SIG-M5 (cell line): ENCODE measurements at regions not wholly inside any gene's neighbourhood (a gene's known extent, or its start where the extent isn't known, plus 50 kb on each side); places are given as distances from the start of the nearest gene placed in this dataset.

Experiments
- DNase-seq: peaks from one replicate; lab custom pipeline; 2025; lab: John Stamatoyannopoulos, UW

DNA sequence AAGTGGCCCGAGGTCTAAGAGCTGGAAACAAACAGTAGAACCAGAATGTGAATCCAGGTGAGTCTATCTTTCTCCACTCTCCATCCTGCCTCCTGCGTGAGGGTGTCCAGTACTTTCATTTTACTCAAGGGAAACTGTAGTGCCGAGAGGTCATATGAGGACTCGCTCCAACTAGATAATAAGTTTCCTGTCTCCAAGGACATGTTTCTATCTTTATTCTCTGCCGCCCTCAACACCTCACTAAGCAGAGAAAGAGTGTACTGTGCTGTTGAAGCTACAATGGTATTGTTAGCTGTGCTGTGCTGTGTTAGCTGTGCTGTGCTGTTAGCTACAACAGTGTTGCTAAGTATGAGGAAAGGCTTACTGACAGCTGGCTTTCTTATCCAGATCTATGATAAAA, 137.9 kb upstream of the COL8A1 start:
- no peak for DNase-seq

DNA sequence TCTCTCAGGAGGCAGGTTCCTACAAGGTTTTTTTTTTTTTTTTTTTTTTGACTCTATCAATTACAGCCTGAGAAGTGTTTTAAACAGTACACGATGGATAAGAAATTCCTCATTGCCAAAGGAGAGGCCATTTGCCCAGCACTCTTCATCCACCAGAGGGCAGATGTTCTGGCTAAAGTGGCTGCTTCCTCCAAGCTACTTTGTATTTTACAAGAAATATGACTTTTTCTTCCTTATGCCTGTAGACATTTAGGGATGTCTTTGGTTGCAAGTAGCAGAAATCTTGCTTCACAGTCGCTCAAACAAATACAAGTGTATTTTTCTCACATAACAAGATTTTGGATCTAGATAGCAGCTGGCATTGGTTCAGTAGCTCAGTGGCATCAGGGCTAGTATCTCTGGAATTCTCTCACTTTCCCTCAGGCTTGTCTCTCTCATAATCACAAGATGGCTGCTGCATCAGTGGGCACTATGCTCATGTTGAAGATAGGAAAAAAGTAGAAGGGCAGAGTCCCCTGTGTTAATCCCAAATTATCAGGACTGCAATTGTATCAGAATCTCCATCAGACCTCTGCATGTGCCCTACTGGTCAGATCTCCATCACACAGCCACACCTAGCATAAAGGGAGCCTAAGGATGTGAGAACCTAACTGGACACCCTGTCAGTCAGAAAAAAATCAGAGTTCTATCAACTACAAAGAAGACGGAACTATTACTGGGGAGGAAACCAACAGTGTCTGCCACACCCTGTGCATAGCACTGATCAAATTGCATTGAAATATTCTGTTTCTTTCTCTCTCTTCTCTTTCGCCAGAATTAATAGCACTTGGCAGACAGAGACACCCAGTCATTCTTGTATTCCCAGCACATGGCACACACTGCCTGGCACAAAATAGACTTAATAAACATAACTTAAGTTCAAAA, 138.9 kb upstream of the COL8A1 start:
- no peak for DNase-seq

DNA sequence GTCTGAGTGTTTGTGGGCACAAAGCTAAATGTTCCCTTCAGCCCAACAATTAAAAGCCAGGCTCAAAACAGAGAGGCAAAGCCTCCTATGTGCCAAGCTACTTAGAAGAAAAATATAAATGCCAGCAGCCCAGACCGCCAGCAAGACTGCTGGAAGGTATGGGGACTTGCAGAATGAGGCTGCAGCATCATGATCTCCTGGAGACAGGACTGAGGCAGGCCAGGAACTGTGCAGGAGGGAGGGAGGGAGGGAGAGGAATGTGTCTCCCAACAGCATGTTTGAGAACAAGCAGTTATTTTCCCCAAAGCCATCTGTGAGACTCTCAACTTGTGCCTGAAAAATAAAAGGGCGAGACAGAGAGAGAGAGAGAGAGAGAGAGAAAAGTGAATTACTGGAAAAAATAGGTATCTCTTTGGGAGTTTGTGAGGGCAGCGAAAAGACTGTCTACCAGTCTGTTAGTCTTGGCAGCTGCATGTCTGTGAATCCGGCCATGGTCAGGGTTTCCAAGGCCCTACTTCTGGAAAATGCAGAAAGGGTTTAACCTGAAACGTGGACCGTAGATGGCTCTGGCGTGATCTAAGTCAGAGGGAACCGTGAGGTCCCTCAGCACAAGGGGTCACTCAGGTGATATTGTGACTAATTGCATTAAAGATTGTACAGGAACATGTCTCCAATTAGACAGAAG, 139.7 kb upstream of the COL8A1 start:
- no peak for DNase-seq

DNA sequence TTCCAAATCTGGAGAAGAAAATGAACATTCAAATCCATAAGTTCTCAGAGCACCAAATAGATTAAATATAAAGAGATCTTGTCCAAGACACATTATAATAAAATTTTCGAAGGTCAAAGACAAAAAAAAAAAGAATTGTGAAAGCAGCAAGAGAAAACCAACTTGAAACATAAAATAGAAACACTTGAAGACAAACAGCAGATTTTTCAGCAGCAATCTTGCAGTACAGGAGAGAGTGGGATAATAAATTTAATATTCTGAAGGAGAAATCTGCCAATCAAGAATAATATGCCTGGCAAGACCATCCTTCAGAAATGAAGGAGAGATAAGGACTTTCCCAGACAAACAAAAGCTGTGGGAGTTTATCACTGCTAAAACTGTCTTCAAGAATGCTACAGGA, 150.5 kb upstream of the COL8A1 start:
- no peak for DNase-seq

DNA sequence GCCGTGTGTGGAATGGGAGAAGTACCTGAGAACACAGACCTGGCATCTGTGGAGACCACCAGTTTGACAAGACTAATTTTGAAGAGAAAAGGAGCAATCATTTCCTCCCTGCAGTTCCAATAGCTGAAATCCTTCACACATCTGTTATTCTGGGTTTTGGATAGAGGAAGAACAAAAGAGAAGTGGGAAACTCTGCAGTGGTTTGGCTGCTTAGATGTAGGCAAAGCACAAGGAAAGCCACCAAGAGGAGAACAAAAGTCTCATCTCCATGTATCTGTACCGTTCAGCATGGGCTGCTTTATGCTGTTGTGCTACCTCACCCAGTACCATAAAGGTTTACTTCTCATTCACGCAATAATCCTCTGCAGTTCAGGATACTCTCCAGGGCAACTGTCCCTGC, 153.1 kb upstream of the COL8A1 start:
- DNase-seq: no peak

DNA sequence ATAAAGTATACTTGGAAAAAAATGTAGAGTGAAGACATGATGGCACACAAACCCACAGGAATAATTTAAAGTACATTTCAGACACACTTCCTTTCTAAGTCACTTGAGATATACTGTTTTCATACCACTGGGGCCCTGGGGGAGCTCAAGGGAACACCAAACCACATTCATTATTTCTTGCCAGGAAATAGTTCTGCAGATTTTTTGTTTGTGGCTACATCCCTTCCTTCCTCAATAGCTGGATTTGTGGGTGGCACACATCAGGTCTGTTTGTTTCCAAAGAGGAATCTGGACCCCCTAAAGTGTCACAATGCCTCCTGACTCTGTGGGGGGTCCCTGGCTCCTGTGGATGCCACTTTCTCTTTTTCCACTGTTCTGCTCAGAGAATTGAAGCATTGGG, 153.5 kb upstream of the COL8A1 start:
- no peak for DNase-seq

DNA sequence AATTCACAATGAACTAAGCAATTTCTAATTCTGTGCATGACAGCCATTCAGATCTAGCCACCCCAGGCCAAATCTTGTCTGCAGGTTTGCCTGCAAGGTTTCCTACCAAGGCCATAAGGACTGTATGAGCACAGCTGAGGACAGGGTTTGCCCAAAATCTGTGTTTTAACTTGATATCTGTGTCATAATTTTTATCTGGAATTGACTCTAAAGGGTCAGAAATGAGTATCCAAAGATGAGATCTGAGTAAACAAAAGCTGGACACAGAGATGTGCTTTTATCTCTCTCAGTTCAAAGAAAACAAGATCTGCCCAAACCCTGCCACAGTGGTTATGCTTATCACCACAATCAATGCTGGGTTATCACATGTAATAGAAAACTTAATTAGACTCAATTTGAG, 154.6 kb upstream of the COL8A1 start:
- no peak for DNase-seq

DNA sequence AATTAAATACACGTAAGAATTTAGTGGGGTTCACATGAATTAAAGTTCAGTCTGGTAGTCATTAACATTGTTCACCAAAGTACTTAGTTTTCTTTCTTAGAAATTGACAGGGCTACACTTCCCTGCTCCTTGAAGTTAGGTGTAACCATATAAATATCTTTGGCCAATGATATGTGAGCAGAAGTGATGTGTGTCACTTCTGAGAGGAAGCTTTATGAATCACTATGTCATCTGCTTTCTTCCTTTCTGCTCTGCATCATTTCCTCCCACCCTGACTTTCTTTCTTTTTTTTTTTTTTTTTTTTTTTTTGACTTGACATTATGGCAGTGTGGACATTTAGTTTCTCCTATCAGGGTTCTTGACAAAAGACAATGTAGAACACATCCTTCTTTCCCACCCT, 156.2 kb upstream of the COL8A1 start:
- no peak for DNase-seq

DNA sequence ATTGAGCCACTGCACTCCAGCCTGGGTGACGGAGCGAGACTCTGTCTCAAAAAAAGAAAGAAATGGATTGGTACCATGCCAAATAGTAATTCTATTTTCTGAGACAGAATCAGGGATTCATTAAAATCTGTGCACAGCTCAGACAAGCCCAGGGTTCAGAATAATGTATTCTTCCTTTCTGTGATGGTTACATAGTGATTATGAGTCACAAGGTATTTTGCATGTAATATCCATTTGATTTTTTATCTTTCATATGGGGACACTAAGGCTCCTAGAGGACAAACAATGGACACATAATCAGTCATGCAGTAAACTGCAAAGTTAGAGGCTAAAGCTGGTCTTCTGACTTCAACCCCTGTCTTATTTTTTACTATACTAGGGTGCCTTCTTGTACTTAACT, 156.8 kb upstream of the COL8A1 start:
- DNase-seq: no peak

DNA sequence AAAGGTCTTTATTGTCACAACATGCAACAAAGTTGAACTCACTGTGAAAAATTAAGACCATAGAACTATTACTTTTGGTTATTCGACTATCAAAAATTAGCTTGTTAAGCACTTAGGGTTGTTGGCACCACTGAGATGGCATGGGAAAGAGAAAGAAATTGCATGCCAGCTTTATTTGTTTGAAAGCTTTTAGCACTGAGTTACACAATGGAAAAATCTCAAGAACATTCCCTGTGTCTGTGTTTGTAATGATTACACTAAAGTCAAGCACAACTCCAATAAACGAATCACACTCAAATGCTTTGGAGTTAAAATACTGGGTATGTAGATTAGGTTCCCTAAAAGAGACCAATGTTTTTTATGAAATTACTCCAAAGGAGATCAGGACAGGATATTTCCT, 158.6 kb upstream of the COL8A1 start:
- DNase-seq: no peak

DNA sequence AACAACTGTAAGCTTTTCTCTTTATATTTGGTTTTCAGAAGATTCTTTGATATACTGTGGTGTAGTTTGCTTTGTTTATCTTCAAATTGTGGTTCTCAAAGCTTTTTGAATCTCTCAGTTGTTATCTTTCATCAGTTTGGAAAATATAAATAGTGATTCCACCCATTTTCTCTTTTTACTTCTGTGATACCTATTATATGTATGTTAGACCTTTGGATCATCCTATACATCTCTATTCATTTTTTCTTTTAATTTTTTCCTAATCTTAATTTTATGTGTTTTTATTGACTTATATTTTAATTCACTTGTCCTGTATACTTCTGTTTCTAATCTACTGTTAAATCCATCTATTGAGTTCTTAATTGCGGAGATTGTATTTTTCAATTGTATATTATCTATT, 160.7 kb upstream of the COL8A1 start:
- DNase-seq: no peak

DNA sequence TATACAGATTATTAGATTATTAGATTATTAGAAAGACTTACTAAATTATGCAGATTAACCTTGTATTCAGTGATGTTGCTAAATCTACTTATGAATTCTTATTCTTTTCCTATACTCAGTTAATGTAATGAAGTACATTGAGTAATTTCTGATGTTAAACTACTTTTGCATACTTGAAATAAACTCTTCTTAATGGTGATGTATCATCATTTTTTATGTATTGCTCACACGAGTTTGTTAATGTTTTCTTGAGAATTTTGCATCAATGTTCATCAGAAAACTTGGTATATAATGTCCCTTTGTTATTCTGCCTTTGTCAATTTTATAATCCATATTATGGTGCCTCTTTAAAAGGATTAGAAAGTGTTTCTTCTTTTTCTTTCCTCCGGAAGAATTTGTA, 163.2 kb upstream of the COL8A1 start:
- DNase-seq: no peak

DNA sequence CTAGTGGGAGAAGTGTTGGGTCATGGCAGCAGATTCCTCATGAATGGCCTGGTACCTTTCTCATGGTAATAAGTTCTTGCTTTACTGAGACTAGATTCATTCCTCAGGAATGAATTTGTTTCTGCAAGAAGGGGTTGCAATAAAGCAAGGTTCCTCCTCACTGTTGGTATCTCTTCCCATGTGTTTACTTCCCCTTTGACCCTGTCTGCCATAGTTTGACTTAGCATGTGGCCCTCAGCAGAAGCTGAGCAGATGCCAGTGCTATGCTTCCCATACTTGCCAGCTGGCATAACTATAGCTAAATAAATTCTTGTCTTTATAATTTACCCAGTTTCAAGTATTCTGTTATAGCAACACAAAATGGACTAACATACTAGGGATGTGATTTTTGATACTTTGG, 163.6 kb upstream of the COL8A1 start:
- DNase-seq: no peak

DNA sequence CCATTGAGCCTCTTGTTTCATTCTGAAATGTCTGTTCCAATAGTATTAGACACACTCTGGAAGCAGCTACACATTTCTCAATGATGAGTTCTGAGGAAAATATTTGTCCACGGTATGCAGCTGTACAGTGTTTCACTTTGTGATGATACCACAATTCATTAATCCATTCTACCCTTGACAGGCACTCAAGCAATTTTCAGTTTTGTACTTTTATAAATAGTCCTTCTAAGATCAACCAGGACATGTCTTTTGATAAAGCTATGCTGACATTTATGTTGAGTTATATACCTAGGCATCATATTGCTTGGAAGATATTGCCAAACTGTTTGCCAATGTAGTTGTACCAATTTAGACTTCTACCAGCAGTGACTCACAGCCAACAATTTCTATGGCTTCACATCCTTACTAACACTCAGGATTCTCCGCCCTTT, 165.1 kb upstream of the COL8A1 start:
- no peak for DNase-seq

DNA sequence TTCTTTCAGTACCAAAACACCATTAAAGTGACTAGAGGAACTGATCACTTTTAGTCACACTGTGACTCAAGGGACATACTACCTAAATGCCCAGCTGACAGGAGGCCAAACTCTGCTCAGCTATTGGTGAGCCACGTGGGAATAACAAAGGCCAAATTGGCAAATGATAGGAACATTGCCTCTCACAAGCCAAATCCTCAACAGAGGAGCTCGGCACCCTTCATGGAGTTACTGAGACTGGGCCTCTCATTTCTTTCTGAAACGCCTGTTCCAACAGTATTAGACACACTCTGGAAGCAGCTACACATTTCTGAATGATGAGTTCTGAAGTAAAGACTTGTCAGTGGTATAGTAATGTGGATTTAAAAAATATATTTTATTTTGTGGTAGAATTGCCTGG, 166.0 kb upstream of the COL8A1 start:
- no peak for DNase-seq

DNA sequence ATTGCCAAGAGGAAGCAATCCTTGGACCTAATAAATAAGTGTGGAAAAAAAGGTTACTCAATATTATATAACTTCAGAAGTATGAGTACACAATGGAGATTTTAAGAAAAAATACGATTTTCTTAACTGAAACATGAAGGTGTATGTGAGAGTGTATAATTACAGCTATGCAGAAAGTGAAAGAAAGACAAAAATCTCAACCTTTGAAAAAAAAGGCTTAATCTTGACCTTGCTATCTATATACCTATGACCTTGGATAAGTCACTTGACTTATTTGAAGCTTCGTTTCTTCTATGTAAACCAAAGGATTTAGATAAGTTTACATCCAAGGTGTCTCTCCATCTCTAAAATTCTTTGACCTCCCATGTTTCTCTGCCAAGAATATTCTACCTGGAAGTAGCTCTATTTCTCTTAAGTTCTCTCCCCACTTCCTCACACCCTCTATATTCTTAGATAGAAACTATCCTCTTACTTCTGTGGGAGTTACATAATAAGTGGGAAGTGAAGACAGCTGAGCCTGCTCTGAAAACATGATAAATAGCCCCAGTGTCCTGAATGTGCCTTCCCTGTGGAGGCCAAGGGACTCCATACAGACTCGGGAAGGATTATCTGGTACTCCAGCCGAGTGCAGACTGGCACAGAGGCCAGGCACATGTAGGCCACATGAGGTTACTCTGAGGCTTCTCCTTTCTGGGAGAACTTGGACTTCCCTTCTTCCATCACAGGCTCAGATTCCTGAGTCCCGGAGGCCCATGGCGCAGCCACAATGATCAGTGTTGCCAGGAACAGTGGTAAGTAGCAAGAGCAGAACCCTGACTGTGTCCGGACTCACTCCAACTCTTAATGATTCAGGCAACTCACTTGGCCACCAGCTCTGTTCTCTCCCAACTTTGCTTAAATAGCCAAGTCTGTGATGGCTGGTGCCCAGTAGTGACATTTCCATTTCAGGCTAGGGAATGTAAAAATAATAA, 166.8 kb upstream of the COL8A1 start:
- no peak for DNase-seq

DNA sequence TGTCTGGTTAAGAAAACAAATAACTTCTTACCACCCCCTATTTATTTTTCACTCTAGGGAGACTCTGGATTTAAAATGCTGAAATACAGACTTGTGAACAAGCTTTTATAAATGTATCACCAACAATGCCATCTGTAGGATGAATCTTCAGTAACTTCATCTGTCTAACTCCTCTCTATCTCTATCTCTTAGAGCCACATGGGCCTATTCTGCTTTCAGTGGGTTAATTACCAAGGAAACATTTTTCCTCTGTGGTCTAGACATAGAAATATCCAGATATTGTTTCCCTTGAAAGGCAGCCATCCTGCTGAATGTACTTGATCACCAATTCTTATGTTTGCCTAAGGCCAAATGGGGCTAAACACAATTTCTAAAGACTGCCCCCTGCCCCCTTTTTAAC, 167.6 kb upstream of the COL8A1 start:
- DNase-seq: no peak

DNA sequence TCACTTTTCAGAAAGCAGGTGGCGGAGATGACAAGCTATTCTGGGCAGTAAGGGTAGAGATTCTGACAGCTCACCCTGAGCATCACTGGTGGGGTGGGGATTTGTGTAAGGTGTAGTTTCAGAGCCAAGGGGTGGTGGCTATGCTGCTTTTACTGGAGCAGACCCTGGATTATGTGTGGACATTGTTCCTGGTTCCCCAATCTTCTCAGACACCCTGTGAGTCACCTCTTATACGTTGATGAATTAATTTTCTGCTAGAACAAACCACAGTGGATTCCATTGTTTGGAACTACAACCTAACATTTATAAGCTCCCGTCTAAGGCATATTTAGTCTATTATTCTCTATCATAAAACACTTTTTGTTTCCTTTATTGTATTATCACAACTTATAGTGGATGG, 169.5 kb upstream of the COL8A1 start:
- no peak for DNase-seq

DNA sequence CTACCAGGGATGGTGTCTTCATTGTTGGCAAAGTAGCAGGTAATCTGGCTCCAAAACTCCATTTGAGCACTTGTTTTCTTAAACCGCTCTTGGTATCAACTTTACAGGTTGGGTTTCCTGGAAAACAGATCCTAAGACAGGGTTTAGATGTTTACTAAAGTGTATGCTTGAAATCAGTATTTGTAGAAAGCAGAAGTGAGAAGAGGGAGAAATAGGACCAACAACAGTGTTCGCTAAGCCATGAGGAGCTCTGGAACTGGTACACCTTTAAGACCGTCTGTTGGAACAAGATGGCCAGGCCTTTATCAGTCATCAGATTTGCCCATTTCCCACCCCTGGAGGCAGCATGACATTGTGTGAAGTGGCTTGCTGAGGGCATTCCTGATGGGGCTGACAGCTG, 171.0 kb upstream of the COL8A1 start:
- no peak for DNase-seq

DNA sequence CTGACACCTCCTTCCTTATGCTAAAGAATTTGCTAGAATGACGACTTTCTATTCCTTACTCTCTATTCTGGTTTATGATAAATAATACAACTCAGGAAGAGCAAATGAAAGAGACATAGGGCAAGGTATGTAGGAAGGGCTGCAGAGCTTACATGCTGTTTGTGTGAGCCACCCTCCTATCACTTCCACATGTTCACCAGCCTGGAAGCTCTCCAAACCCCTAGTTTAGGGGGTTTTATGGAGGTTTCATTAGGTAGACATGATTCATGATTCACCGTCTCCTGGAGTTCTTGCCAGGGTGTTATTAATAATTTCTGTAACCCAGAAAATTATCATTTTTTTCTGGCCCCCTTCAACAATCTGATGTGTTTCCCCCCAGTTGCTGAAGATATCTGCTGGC, 172.1 kb upstream of the COL8A1 start:
- DNase-seq: no peak

DNA sequence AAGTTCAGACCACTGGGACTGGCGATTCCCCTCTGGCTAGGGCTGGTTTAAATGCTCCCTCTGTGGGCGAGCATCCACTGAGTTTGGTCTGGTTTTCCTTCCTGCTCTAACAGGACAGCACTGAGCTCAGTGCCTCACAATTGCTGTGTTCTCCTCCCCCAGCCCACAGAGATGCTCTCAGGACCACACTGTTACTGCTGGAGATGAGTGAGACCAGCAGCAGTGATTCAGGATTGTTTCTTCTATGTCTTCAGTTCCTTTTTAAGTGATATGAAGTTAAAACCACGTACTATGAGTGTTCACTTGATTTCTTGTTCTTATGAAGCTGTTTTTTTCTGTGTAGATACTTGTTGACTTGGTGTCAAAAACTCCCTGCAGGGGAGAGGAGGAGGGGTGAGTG, 180.4 kb upstream of the COL8A1 start:
- no peak for DNase-seq

DNA sequence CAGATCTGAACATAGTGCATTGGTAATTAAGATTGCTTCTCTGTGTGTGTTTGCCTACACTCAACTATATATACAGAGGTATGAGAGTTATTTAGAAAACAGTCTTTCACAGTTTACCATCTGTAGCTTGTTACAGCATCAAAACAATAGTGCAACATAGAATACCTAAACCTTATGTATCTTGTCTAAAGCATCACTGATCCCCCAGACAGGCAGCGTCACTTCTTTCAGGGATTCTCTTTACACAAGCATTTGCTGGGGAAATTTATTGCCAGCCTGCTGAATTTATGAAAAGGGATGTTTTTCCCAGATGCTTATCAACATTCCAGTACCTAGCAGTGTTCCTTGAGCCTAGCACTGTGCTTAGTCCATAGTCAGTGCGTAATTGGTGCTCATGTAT, 195.8 kb upstream of the COL8A1 start:
- no peak for DNase-seq
